GF-D8 (cell line): ENCODE measurements at regions not wholly inside any gene's neighbourhood (a gene's known extent, or its start where the extent isn't known, plus 50 kb on each side); places are given as distances from the start of the nearest gene placed in this dataset.
A peak's percentile ranks its signal among the peaks of the same experiment; 100 is the strongest.
"Not testable (repeated sequence)": the region's sequence is repeated elsewhere in the genome, so short reads cannot be mapped to it uniquely, and the experiment has no call there.

Source experiments
- DNase-seq: peaks from one replicate; lab custom pipeline; 2025; lab: John Stamatoyannopoulos, UW

GRCh38 chr10:8173243-8173865 lies 118.9 kb downstream of the GATA3 start:
- no peak for DNase-seq

DNA sequence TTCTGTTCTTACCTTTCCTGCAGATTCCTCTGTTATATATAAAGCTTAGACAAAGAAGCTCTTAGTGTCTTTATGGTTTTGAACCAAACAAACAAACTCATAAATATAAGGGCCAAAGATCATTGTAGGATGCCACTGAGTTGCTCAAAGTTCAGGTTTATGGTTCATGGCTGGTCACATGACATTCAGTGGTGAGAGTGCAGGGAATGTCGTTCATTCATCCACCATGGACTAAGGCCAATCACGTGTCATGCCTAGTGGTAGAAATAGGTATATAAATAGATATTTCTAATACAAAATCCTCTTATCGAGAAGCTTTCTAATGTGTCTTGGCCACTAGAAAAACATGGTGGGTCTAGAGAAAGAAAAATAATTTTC lies 119.4 kb downstream of the GATA3 start:
- no peak for DNase-seq

DNA sequence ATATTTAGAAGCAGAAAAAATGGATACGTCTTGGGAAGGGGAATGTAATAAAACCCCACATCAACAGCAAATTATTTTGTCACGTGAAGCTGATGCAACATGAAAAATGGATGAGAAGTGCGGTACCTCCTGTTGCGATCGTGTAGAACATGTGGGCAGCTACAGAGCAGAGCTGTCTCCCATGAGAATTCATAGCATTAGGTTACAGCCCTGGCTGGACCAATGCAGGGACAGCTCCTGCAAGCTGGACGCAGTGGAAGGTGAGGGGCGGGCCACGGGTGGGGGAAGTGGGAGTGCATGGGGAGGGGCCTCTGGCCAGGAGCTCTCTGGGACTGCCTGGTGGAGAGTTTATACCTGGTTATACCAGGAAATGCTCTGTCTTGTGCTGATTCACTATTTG lies 120.3 kb downstream of the GATA3 start:
- no peak for DNase-seq

GRCh38 chr10:8177526-8177925 lies 123.0 kb downstream of the GATA3 start:
- DNase-seq: not testable (repeated sequence)

DNA sequence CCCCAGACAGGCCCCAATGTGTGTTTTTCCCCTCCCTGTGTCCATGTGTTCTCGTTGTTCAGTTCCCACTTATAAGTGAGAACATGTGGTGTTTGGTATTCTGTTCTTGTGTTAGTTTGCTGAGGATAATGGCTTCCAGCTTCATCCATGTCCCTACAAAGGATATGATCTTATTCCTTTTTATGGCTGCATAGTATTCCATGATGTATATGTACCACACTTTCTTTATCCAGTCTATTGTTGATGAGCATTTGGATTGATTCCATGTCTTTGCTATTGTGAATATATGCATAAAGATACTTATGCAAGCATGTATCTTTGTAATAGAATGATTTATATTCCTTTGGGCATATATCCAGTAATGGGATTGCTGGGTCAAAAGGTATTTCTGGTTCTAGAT lies 125.3 kb downstream of the GATA3 start:
- DNase-seq: not testable (repeated sequence)

DNA sequence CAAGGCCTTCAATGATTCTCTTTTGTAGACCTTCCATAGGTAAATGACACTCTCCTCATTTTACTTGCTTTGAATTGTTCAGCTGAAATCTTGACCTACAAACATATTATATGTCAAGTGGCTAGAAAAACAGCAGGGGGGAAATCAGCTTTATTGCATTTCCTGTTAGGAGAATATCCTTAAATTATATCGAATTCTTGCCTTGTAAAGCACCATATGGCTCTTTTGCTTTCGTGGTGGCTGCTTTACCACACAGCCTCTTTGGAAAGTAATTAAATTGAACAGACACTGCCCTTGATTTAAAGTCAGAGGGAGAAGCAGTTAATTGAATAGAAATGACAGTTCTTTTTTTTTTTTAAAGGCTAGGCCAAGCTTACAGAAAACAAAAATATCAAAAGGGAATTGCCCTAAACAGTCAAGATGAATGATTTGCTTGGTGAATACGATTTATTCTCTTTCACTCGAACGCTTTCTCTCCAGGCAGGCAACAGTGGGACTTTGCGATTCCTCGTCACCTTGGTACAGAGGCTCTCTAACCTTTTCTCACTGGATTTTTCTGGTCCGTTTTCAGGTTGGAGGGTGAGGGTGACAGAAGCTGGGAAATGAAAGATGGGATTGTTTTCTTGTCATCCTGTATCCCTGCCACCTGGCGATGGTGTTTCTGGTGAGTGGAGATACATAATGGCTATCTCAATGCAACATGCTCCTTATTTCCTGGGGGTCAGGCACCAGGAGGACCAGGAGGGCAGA lies 126.0 kb downstream of the GATA3 start:
- DNase-seq: no peak

DNA sequence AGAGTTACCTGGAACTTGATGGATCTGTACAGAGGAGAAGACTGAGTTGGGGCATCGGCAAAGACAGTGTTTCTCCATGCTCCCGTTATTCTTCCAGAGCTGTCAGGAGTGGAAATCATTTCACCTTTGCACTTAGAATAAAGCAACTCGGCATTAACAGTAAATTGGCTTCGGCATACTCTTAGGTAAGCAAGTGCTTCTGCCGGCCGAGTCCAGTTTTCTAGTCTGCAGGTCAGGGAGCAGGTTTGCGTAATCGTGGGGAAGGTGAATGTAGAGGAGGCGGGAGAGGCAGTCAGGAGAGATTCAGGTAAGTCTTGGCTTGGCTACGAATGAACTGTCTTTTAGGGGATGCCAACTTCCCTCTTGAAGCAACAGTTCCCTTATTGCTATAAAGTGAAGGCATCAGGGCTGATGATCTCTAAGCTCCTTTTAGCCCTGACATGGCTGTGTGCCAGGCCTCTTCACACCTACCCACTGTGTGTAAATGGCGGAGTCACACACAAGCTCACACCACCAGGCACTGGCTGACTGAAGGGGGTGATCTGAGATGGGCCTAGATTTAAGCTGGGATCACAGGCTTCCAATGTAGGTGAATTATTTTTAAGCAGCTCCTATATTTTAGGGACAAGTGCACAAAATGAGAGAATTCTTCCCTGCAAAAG lies 127.1 kb downstream of the GATA3 start:
- DNase-seq: no peak

DNA sequence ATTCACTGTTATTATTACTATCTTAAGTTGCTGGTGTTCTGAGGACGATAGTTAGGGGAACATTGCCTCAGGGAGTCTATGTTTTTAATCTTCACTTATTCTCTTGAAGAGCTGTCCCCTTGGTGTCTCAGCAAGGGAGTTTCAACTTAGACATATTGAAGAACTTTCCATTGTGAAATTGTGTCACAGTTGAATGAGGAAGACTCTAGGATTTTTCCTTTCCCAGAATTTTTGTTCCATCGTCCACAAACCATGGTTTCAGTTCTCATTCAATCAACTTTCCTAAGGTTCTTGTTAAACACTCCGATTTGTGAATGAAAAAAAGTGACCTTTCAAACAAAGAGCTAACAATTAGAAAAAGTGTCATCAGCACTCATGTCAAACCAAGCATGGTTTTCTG lies 128.3 kb downstream of the GATA3 start:
- DNase-seq: no peak

GRCh38 chr10:8183241-8183704 lies 128.8 kb downstream of the GATA3 start:
- peak; percentile 19 for DNase-seq

DNA sequence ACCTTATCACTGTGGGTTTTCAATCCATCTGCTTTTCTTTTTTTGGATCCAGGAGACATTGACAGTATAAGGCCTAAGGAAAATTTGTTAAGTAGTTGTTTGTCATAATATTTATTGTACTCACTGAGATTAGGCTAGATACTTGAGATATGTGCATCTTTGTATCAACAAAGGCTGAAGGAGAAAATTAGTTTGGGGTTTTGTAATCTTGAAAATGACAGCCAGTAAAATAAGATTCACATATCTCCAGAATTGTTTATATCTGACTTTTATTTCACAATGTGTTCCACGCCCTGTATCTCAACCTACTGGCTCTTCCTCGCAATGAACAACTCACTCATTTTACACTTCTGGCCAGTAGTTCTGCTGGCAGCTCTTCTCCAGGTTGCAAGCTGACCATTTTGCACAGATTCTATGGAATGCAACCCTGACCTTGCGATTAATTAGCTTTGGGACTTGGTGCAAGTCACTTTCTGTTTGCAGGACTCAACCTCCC lies 132.7 kb downstream of the GATA3 start:
- DNase-seq: no peak

GRCh38 chr10:8189458-8189857 lies 135.0 kb downstream of the GATA3 start:
- no peak for DNase-seq

DNA sequence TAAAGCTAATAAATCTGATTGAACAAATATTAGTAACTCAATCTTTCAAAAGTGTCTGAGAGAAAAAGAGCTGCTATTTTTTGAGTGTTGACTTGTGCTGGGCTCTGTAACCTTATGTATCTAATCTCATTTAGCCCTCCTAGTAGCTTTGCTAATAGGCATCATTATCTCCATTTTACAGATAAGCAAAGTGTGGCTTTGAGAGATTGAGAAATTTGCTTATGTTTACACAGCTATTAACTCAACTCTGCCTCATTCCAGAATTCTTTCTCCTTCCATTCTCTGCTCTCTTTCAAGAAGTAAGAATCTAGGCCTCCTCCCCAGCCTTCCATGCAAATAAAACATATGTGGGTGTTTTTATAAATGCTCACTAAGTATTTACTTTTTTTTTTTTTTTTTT lies 137.8 kb downstream of the GATA3 start:
- no peak for DNase-seq

GRCh38 chr10:8193546-8193945 lies 139.1 kb downstream of the GATA3 start:
- DNase-seq: no peak

- DNase-seq: no peak
Measured at GRCh38 chr10:8194050-8194449, 139.6 kb downstream of the GATA3 start.

DNA sequence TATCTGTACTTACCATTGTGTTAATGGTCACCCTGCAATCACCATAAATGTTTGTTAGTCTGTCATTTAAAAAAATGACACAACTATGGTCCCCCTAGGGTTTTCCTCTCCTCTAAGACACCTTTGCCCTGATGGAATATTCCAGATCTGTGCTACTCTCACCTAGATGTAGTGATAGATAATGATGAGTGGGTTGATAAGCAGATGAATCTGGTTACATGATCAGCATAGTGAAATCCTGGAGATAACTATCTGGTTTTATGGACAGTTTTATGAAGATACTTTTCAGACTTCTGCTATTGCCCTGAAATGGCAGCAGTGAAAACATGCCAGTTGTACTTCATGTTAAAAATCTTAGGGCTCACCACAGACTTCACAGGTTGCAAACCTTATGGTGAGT lies 152.4 kb downstream of the GATA3 start:
- no peak for DNase-seq

DNA sequence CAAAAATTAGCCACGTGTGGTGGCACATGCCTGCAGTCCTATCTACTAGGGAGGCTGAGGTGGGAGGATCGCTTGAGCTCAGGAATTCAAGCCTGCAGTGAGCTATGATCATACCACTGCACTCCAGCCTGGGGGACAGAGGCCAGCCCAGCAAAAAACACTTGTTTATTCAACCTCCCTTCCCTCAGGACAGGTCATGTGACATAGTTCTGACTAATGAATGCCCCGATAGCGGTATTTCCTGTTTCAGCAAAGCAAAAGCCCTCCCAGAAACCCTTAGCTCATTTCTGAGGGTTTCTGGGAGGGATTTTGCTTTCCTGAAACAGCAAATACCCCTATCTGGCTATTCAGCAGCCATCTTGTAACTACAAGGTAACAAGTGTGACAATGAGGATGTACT lies 157.1 kb downstream of the GATA3 start:
- no peak for DNase-seq

- no peak for DNase-seq
Measured at GRCh38 chr10:8213735-8214134, 159.2 kb downstream of the GATA3 start.

- no peak for DNase-seq
Measured at GRCh38 chr10:8214587-8214986, 160.1 kb downstream of the GATA3 start.

DNA sequence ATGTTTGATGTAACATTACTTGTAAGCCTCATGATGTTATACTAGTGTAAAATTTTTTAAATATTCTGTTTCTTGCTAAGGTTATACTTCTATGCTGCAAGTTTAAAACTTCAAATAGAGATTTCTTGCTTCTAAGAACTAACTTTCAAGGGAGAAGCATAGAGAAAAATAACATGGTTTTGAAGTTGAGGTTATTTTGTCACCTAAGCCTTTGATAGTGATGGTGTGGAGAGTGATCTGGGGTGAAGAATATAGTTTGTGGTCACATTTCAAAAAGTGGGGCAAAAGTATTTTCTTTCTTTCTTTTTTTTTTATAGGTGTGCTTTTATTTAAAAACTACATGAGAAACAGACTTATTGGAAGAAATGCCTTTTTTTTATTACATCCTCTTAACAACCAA lies 162.4 kb downstream of the GATA3 start:
- DNase-seq: no peak

GRCh38 chr10:8221451-8221850 lies 167.0 kb downstream of the GATA3 start:
- no peak for DNase-seq

DNA sequence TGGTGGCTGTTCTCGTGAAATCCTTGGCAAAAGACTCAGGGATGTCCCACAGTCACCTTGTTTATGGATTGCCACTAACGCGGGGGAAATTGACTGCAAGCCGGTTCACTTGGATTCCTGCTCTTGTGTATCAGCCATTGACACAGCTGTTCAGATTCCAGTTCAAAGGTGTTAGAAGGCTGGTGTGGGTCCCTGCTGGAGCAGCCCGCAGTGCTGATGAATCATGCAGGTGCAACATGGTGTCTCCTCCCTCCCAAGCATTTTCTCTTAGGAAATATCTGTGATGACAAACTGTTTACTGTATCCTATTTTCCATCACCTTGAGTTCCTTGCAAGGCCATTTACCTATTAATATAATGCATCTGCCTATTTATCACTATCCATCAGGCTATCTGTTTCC lies 170.1 kb downstream of the GATA3 start:
- no peak for DNase-seq

- no peak for DNase-seq
Measured at GRCh38 chr10:8225187-8225586, 170.7 kb downstream of the GATA3 start.

DNA sequence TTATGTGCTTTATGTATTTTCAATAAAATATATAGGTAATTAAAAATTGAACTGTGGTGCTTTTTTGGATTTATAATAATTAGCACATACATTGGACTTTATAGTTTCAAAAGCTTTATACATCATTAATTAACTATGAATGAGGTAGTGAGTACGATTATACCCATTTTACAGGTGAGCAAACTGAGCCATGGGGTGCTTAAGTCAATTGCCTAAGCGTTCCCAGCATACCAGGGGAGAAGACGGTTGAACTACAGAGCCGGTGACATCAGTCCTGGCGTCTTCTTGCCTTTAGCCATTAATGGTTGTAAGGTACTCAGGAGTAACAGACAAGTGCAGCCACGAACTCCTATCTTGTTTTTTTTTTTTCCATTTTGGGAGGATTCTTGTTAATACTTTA lies 172.8 kb downstream of the GATA3 start:
- DNase-seq: no peak
